Gastroesophageal sphincter (tissue), 4 donors: ENCODE measurements at regions not wholly inside any gene's neighbourhood (a gene's known extent, or its start where the extent isn't known, plus 50 kb on each side); places are given as distances from the start of the nearest gene placed in this dataset.

Experiments
- ATAC-seq: fragments of 150-250 bp; one replicate; pipeline ENCODE4 v1.9.1; 2016; ENCODE audit warnings: mild to moderate bottlenecking, moderate library complexity
- H3K27ac ChIP-seq, 4 donors: fragments of 200-600 bp; sonication (generic) in 3 of 4; 1 replicate in 3 of 4; 2 replicates in 1 of 4; pipeline ENCODE4 v1.5.1; 2016 to 2019
- H3K27me3 ChIP-seq: fragments of 200-600 bp; sonication (generic); one replicate; pipeline ENCODE4 v1.5.1; 2019
- H3K36me3 ChIP-seq, 2 donors: fragments of 200-600 bp; sonication (generic); one replicate each; pipeline ENCODE4 v1.5.1; 2019; ENCODE audit warnings: control low read depth in 1 of 2
- H3K4me1 ChIP-seq, 3 donors: fragments of 200-600 bp; sonication (generic); 1 replicate in 2 of 3; 2 replicates in 1 of 3; pipeline ENCODE4 v1.5.1; 2016 to 2019; ENCODE audit warnings: control low read depth in 2 of 3
- H3K4me3 ChIP-seq, 2 donors: fragments of 200-600 bp; sonication (generic); one replicate each; pipeline ENCODE4 v1.5.1; 2019; ENCODE audit warnings: mild to moderate bottlenecking in 1 of 2, moderate library complexity in 1 of 2
- H3K9me3 ChIP-seq, 3 donors: fragments of 200-600 bp; sonication (generic); one replicate each; pipeline ENCODE4 v1.5.1; 2017 to 2019; ENCODE audit warnings: control low read depth in 2 of 3
- CTCF ChIP-seq, 4 experiments: fragments of 200-600 bp in 2 of 4; fragments of 450-650 bp in 2 of 4; sonication (generic) in 1 of 4; IDR thresholded peaks; one replicate each; pipeline ENCODE4 v1.5.1; 2017 to 2019; ENCODE audit warnings: antibody characterized with exemption in 4 of 4, mild to moderate bottlenecking in 2 of 4, moderate library complexity in 2 of 4
- EP300 ChIP-seq: sonication (generic); formaldehyde crosslinking; IDR thresholded peaks from one replicate; pipeline ENCODE4 v1.6.1; 2017; ENCODE audit warnings: antibody characterized with exemption, mild to moderate bottlenecking
- POLR2A ChIP-seq, 2 donors: fragments of 450-650 bp; IDR thresholded peaks; one replicate each; pipeline ENCODE4 v1.6.1; 2017; ENCODE audit warnings: antibody characterized with exemption in 2 of 2, mild to moderate bottlenecking in 2 of 2, moderate library complexity in 1 of 2
- POLR2AphosphoS5 ChIP-seq: sonication (generic); formaldehyde crosslinking; IDR thresholded peaks from one replicate; pipeline ENCODE4 v1.6.1; 2017; ENCODE audit warnings: antibody characterized with exemption
- WGBS, 2 donors: methylation state at CpG; one replicate each; pipeline ENCODE4 v1.1.5; 2018; ENCODE audit warnings: low coverage in 1 of 2; 5-methylcytosine and 5-hydroxymethylcytosine counted together

- Histone ChIP-seq H3K36me3 (no peaks in the 10 kb centered on the region), H3K4me1 (no peaks in the 10 kb centered on the region), H3K27me3 (no peaks in the 10 kb centered on the region), H3K27ac (no peak overlapping the region), H3K4me3 (no peak overlapping the region), H3K9me3 (no peaks in the 10 kb centered on the region)
- TF ChIP-seq POLR2AphosphoS5: no peak
- TF ChIP-seq CTCF (IDR thresholded peaks at IDR 0.05): no peak
- no peak for TF ChIP-seq POLR2A (IDR thresholded peaks at IDR 0.05)
- no peak for TF ChIP-seq EP300
- 60 to 75% methylated on average over 7 of the region's 7 CpGs for WGBS, 2 donors
- ATAC-seq: no peak
These were observed 66.9 kb downstream of the OR2K2 start for GRCh38 chr9:111263116-111263515.

GRCh38 chr9:111258875-111259271, 71.2 kb downstream of the OR2K2 start:
- H3K9me3 ChIP-seq: no peaks in the 10 kb centered on the region
- TF ChIP-seq CTCF (IDR thresholded peaks at IDR 0.05) (no peak), POLR2AphosphoS5 (no peak), EP300 (no peak), POLR2A (IDR thresholded peaks at IDR 0.05) (no peak)
- H3K4me1 ChIP-seq: no peaks in the 10 kb centered on the region
- H3K27ac ChIP-seq: no peak overlapping the region
- no peak for ATAC-seq
- H3K27me3 ChIP-seq: no peaks in the 10 kb centered on the region
- 77 to 100% methylated on average over 1 of the region's 1 CpG for WGBS, 2 donors
- no peaks in the 10 kb centered on the region for H3K36me3 ChIP-seq
- H3K4me3 ChIP-seq: no peak overlapping the region

- Histone ChIP-seq H3K27me3 (no peaks in the 10 kb centered on the region), H3K4me3 (no peak overlapping the region), H3K27ac (no peak overlapping the region), H3K36me3 (no peaks in the 10 kb centered on the region), H3K4me1 (no peaks in the 10 kb centered on the region), H3K9me3 (no peaks in the 10 kb centered on the region)
- 40 to 54% methylated on average over 1 of the region's 1 CpG for WGBS, 2 donors
- ATAC-seq: no peak
- TF ChIP-seq POLR2AphosphoS5 (no peak), CTCF (IDR thresholded peaks at IDR 0.05) (no peak), EP300 (no peak), POLR2A (IDR thresholded peaks at IDR 0.05) (no peak)
These were observed 71.7 kb downstream of the OR2K2 start for GRCh38 chr9:111258209-111258874.

GRCh38 chr9:111253742-111254437, 76.1 kb downstream of the OR2K2 start:
- no peak for ATAC-seq
- WGBS, 2 donors: 87 to 94% methylated on average over 4 of the region's 4 CpGs
- Histone ChIP-seq H3K4me1 (no peaks in the 10 kb centered on the region), H3K27ac (no peak overlapping the region), H3K27me3 (no peaks in the 10 kb centered on the region), H3K4me3 (no peak overlapping the region), H3K9me3 (no peaks in the 10 kb centered on the region), H3K36me3 (no peaks in the 10 kb centered on the region)
- TF ChIP-seq EP300 (no peak), CTCF (IDR thresholded peaks at IDR 0.05) (no peak), POLR2AphosphoS5 (no peak), POLR2A (IDR thresholded peaks at IDR 0.05) (no peak)
